Liver (tissue), 7 donors: ENCODE measurements at regions not wholly inside any gene's neighbourhood (a gene's known extent, or its start where the extent isn't known, plus 50 kb on each side); places are given as distances from the start of the nearest gene placed in this dataset.

Experiments
- DNase-seq: peaks from one replicate; pipeline ENCODE4 v3.0.0-alpha.2; 2017; ENCODE audit warnings: low spot score
- H3K27ac ChIP-seq, 2 donors: one replicate each; pipeline ENCODE4 v1.7.0; 2013; ENCODE audit warnings: inconsistent platforms in 2 of 2, low read length in 2 of 2, control low read depth in 1 of 2, low read depth in 1 of 2, mild to moderate bottlenecking in 1 of 2
- H3K27me3 ChIP-seq, 4 donors: one replicate each; pipeline versions ENCODE4 v1.6.1 to v1.7.0; 2013; ENCODE audit warnings: low read length in 3 of 4, inconsistent platforms in 1 of 4, mild to moderate bottlenecking in 1 of 4, moderate library complexity in 1 of 4; ENCODE audit not compliant: control insufficient read depth in 4 of 4, insufficient read depth in 4 of 4
- H3K36me3 ChIP-seq, 4 donors: one replicate each; pipeline versions ENCODE4 v1.6.1 to v1.7.0; 2013; ENCODE audit warnings: low read length in 3 of 4, mild to moderate bottlenecking in 3 of 4, low read depth in 1 of 4, moderate library complexity in 1 of 4; ENCODE audit not compliant: control insufficient read depth in 4 of 4, insufficient read depth in 3 of 4
- H3K4me1 ChIP-seq, 4 donors: one replicate each; pipeline versions ENCODE4 v1.6.1 to v1.7.0; 2013; ENCODE audit warnings: low read length in 3 of 4, mild to moderate bottlenecking in 3 of 4, moderate library complexity in 1 of 4; ENCODE audit not compliant: control insufficient read depth in 4 of 4, insufficient read depth in 4 of 4
- H3K4me3 ChIP-seq, 3 donors: one replicate each; pipeline versions ENCODE4 v1.6.1 to v1.7.0; 2013; ENCODE audit warnings: low read length in 3 of 3, control low read depth in 1 of 3, low read depth in 1 of 3, mild to moderate bottlenecking in 1 of 3
- H3K9ac ChIP-seq, 2 donors: one replicate each; pipeline ENCODE4 v1.7.0; 2013; ENCODE audit warnings: low read length in 2 of 2, mild to moderate bottlenecking in 2 of 2, moderate library complexity in 2 of 2, control low read depth in 1 of 2, low read depth in 1 of 2
- H3K9me3 ChIP-seq, 4 donors: one replicate each; pipeline versions ENCODE4 v1.6.1 to v1.7.0; 2013; ENCODE audit warnings: low read length in 3 of 4; ENCODE audit not compliant: control insufficient read depth in 4 of 4
- ATF3 ChIP-seq: IDR thresholded peaks from 2 replicates; pipeline ENCODE4 v1.6.1; 2016; ENCODE audit warnings: antibody characterized with exemption
- EGR1 ChIP-seq, 2 donors: IDR thresholded peaks; 2 replicates each; pipeline ENCODE4 v1.6.1; 2016 to 2018; ENCODE audit warnings: antibody characterized with exemption in 2 of 2, low read depth in 2 of 2
- FOXA1 ChIP-seq: IDR thresholded peaks from 2 replicates; pipeline ENCODE4 v1.6.1; 2016; ENCODE audit warnings: antibody characterized with exemption
- GABPA ChIP-seq, 2 donors: IDR thresholded peaks in 1 of 2; conservative IDR thresholded peaks in 1 of 2; 2 replicates each; pipeline ENCODE4 v1.6.1; 2016; ENCODE audit warnings: antibody characterized with exemption in 2 of 2, mild to moderate bottlenecking in 1 of 2, moderate library complexity in 1 of 2
- HNF4A ChIP-seq, 2 donors: conservative IDR thresholded peaks; 2 replicates each; pipeline ENCODE4 v1.6.1; 2016; ENCODE audit warnings: antibody characterized with exemption in 2 of 2, mild to moderate bottlenecking in 2 of 2
- MAX ChIP-seq: IDR thresholded peaks from 2 replicates; pipeline ENCODE4 v1.6.1; 2016; ENCODE audit warnings: antibody characterized with exemption
- NR2F2 ChIP-seq: IDR thresholded peaks from 2 replicates; pipeline ENCODE4 v1.6.1; 2016; ENCODE audit warnings: antibody characterized with exemption
- RAD21 ChIP-seq, 2 donors: IDR thresholded peaks; 2 replicates each; pipeline ENCODE4 v1.6.1; 2016; ENCODE audit warnings: antibody characterized with exemption in 2 of 2, mild to moderate bottlenecking in 2 of 2
- REST ChIP-seq: IDR thresholded peaks from 2 replicates; pipeline ENCODE4 v1.6.1; 2016; ENCODE audit warnings: antibody characterized with exemption, mild to moderate bottlenecking
- RXRA ChIP-seq, 2 donors: IDR thresholded peaks; 2 replicates each; pipeline ENCODE4 v1.6.1; 2017 to 2018; ENCODE audit warnings: antibody characterized with exemption in 2 of 2, mild to moderate bottlenecking in 1 of 2
- SP1 ChIP-seq: IDR thresholded peaks from 2 replicates; pipeline ENCODE4 v1.6.1; 2018; ENCODE audit warnings: antibody characterized with exemption, mild to moderate bottlenecking
- TAF1 ChIP-seq: conservative IDR thresholded peaks from 2 replicates; pipeline ENCODE4 v1.6.1; 2016; ENCODE audit warnings: antibody characterized with exemption, mild to moderate bottlenecking
- ZBTB33 ChIP-seq: IDR thresholded peaks from 2 replicates; pipeline ENCODE4 v1.6.1; 2016; ENCODE audit warnings: antibody characterized with exemption
- WGBS: extraction: QIAGEN DNeasy Blood & Tissue Kit; methylation state at CpG from one replicate; pipeline ENCODE4 v1.1.7; 2013; 5-methylcytosine and 5-hydroxymethylcytosine counted together
- donor health status: healthy.
- donor health status: healthy.
- donor health status: healthy.
- donor health status: healthy.

GRCh38 chr1:82287556-82287955, 486.8 kb downstream of the ADGRL2 start:
- 83% methylated on average over 3 of the region's 3 CpGs for WGBS
- H3K4me1 ChIP-seq: no peaks in the 10 kb centered on the region
- no peaks in the 10 kb centered on the region for H3K9me3 ChIP-seq
- TF ChIP-seq ATF3 (no peak), SP1 (no peak)
- no peak for DNase-seq
- H3K9ac ChIP-seq: no peak overlapping the region
- H3K4me3 ChIP-seq: no peak overlapping the region
- H3K27ac ChIP-seq: no peak overlapping the region
- no peaks in the 10 kb centered on the region for H3K27me3 ChIP-seq
- H3K36me3 ChIP-seq: no peaks in the 10 kb centered on the region

GRCh38 chr1:82284213-82284612, 483.5 kb downstream of the ADGRL2 start:
- TF ChIP-seq RXRA (IDR thresholded peaks at IDR 0.05) (no peak), SP1 (no peak), TAF1 (no peak)
- DNase-seq: no peak
- 71% methylated on average over 1 of the region's 1 CpG for WGBS
- Histone ChIP-seq H3K9ac (no peak overlapping the region), H3K27me3 (no peaks in the 10 kb centered on the region), H3K9me3 (no peaks in the 10 kb centered on the region), H3K4me1 (no peaks in the 10 kb centered on the region), H3K4me3 (no peak overlapping the region), H3K27ac (no peak overlapping the region), H3K36me3 (no peaks in the 10 kb centered on the region)

GRCh38 chr1:82279241-82279640, 478.5 kb downstream of the ADGRL2 start:
- no peak overlapping the region for H3K27ac ChIP-seq
- H3K4me1 ChIP-seq: no peaks in the 10 kb centered on the region
- H3K4me3 ChIP-seq: no peak overlapping the region
- 73% methylated on average over 6 of the region's 6 CpGs for WGBS
- TF ChIP-seq REST: no peak
- no peak for TF ChIP-seq FOXA1
- TF ChIP-seq ZBTB33: no peak
- no peak for TF ChIP-seq HNF4A (conservative IDR thresholded peaks at IDR 0.05)
- no peak for TF ChIP-seq EGR1 (IDR thresholded peaks at IDR 0.05; ENCODE audit: low read depth in 2 of 2)
- no peak for TF ChIP-seq TAF1
- TF ChIP-seq MAX: no peak
- TF ChIP-seq GABPA (IDR thresholded peaks at IDR 0.05 in 1 of 2, conservative IDR thresholded peaks at IDR 0.05 in 1 of 2): no peak
- TF ChIP-seq SP1: no peak
- no peak for TF ChIP-seq NR2F2
- no peak for TF ChIP-seq RAD21 (IDR thresholded peaks at IDR 0.05)
- no peaks in the 10 kb centered on the region for H3K9me3 ChIP-seq
- no peak for DNase-seq
- no peak overlapping the region for H3K9ac ChIP-seq
- H3K27me3 ChIP-seq: no peaks in the 10 kb centered on the region
- no peaks in the 10 kb centered on the region for H3K36me3 ChIP-seq
